Panc1 (cell line): ENCODE measurements at regions not wholly inside any gene's neighbourhood (a gene's known extent, or its start where the extent isn't known, plus 50 kb on each side); places are given as distances from the start of the nearest gene placed in this dataset.

Experiments
- ATAC-seq: fragments of 200-7000 bp; cut with Tn5 transposase; 2 replicates; pipeline ENCODE4 v1.9.1; 2020; ENCODE audit warnings: mild to moderate bottlenecking, moderate library complexity
- BruUV-seq: library from RNA; stranded (reverse); fragments of 400-500 nt; replicated peaks from 2 replicates; lab custom pipeline; 2021; lab: Mats Ljungman, UMichigan
- CTCF ChIA-PET: fragments of 300-600 bp; sonication (Branson Sonifier 250); formaldehyde crosslinking; loops from one replicate; lab custom pipeline; 2022; ENCODE audit warnings: antibody characterized with exemption; lab: Charles Lee
- POLR2A ChIA-PET: fragments of 300-600 bp; sonication (Branson Sonifier 250); formaldehyde crosslinking; loops from one replicate; lab custom pipeline; 2022; ENCODE audit warnings: antibody characterized with exemption; lab: Charles Lee
- DNase-seq: peaks from one replicate; pipeline ENCODE4 v3.0.0-alpha.2; 2010; ENCODE audit warnings: low read depth, low spot score
- H3K27ac ChIP-seq: 2 replicates; pipeline ENCODE4 v1.5.1; 2011; ENCODE audit warnings: mild to moderate bottlenecking, low read length, inconsistent platforms
- H3K27me3 ChIP-seq: fragments of 200-500 bp; sonication (Bioruptor generic); 2 replicates; pipeline ENCODE4 v1.6.0; 2014; ENCODE audit warnings: low read length, inconsistent platforms; ENCODE audit not compliant: control insufficient read depth, insufficient read depth
- H3K36me3 ChIP-seq: fragments of 200-500 bp; sonication (Bioruptor generic); 2 replicates; pipeline ENCODE4 v1.5.1; 2014; ENCODE audit warnings: inconsistent platforms, mild to moderate bottlenecking, low read length, moderate library complexity; ENCODE audit not compliant: control insufficient read depth, insufficient read depth
- H3K4me1 ChIP-seq: 2 replicates; pipeline ENCODE4 v1.5.1; 2011; ENCODE audit warnings: inconsistent platforms, mild to moderate bottlenecking, low read length, moderate library complexity; ENCODE audit not compliant: control insufficient read depth, insufficient read depth
- H3K4me3 ChIP-seq, 2 experiments: 2 replicates each; pipeline ENCODE4 v1.5.1; 2011 to 2012; ENCODE audit warnings: low read depth in 2 of 2, low read length in 2 of 2, mild to moderate bottlenecking in 2 of 2, inconsistent platforms in 1 of 2, moderate library complexity in 1 of 2
- H3K9me3 ChIP-seq: fragments of 200-500 bp; sonication (Bioruptor generic); 2 replicates; pipeline ENCODE4 v1.5.1; 2014; ENCODE audit warnings: low read depth, mild to moderate bottlenecking, inconsistent platforms, low read length, moderate library complexity; ENCODE audit not compliant: control insufficient read depth, insufficient read depth
- POLR2AphosphoS5 ChIP-seq: IDR thresholded peaks from 2 replicates; pipeline ENCODE4 v1.6.1; 2012; ENCODE audit warnings: mild to moderate bottlenecking, low read depth, low read length, moderate library complexity
- SIN3A ChIP-seq: IDR thresholded peaks from 2 replicates; pipeline ENCODE4 v1.6.1; 2012; ENCODE audit warnings: low read depth, mild to moderate bottlenecking, low read length, moderate library complexity, borderline replicate concordance; ENCODE audit not compliant: insufficient read depth
- TCF7L2 ChIP-seq: IDR thresholded peaks from 2 replicates; pipeline ENCODE4 v1.6.1; 2011; ENCODE audit warnings: mild to moderate bottlenecking, low read depth, low read length, inconsistent platforms
- in situ Hi-C: cut with HindIII; loops from 2 replicates; pipeline ENCODE4 v1.10.0; 2016; ENCODE audit warnings: low sequenced_read_pairs, low pct_unique_long_range_greater_than_20kb
- intact Hi-C: fragments of 100-400 bp; cut with micrococcal nuclease; formaldehyde crosslinking; loops from one replicate; pipeline ENCODE4 v1.10.0; 2022; ENCODE audit not compliant: unreplicated experiment
- TF ChIP-seq, protein P1 (sequence below), 2 experiments: IDR thresholded peaks; 2 replicates each; pipeline ENCODE4 v1.6.1; 2011 to 2012; ENCODE audit warnings: low read depth in 2 of 2, control low read depth in 1 of 2, low read length in 1 of 2, mild to moderate bottlenecking in 1 of 2, moderate library complexity in 1 of 2; ENCODE audit not compliant: insufficient read depth in 1 of 2
- TF ChIP-seq, protein P2 (sequence below): fragments of 450-650 bp; IDR thresholded peaks from 2 replicates; pipeline ENCODE4 v1.5.1; 2017; ENCODE audit warnings: mild to moderate bottlenecking

DNA sequence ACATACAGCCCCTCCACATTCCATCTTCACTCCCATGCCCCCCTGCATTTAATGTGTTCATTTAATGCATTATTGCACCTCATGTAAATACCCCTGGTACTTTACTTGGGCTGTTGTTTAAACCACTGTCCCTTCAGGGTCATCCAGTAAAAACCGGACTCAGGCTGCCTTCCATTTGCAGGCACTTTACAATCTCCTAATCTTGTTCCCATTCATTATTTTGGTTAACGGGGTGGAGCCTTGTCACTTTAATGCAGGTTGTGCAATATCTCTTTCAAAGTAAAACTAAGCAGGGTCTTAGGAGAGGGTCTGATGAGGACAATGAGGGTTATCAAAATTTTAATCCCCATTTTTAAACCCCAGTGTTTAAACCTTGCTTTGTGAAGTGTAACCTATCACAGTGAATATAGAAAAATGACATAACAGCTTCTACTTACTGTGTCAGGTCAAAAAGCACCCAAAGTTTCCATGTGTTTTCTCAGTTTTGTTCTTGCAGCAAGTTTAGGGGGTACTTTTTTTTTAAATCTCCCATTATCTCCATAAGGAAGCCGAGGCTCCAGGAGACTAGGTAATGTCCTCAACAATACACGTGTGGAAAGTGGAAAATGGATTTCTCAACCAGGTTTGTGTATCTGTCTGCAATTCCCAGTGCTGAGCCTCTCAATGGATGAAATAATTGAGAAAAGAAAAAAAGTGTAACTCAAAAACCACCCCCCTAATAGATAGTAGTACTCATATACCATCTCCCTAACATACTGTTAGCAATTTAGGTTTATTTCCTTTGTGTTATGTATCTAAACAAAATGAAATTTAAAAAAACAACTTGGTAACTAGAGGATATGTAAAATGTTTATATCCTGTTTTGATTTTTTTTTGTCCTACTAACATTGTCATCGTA, 54.2 kb upstream of the SPRY4 start:
- Histone ChIP-seq H3K27ac (no peak overlapping the region), H3K36me3 (no peaks in the 10 kb centered on the region), H3K4me3 (no peak overlapping the region), H3K9me3 (no peaks in the 10 kb centered on the region), H3K27me3 (no peaks in the 10 kb centered on the region), H3K4me1 (no peaks in the 10 kb centered on the region)
- no TSS peak for BruUV-seq
- intact Hi-C loops (no loop called here), in situ Hi-C loops (no loop called here)
- TF ChIP-seq SIN3A (no peak), TCF7L2 (no peak), POLR2AphosphoS5 (no peak)
- TF ChIP-seq, protein P1, sequence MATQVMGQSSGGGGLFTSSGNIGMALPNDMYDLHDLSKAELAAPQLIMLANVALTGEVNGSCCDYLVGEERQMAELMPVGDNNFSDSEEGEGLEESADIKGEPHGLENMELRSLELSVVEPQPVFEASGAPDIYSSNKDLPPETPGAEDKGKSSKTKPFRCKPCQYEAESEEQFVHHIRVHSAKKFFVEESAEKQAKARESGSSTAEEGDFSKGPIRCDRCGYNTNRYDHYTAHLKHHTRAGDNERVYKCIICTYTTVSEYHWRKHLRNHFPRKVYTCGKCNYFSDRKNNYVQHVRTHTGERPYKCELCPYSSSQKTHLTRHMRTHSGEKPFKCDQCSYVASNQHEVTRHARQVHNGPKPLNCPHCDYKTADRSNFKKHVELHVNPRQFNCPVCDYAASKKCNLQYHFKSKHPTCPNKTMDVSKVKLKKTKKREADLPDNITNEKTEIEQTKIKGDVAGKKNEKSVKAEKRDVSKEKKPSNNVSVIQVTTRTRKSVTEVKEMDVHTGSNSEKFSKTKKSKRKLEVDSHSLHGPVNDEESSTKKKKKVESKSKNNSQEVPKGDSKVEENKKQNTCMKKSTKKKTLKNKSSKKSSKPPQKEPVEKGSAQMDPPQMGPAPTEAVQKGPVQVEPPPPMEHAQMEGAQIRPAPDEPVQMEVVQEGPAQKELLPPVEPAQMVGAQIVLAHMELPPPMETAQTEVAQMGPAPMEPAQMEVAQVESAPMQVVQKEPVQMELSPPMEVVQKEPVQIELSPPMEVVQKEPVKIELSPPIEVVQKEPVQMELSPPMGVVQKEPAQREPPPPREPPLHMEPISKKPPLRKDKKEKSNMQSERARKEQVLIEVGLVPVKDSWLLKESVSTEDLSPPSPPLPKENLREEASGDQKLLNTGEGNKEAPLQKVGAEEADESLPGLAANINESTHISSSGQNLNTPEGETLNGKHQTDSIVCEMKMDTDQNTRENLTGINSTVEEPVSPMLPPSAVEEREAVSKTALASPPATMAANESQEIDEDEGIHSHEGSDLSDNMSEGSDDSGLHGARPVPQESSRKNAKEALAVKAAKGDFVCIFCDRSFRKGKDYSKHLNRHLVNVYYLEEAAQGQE (IDR thresholded peaks at IDR 0.05; ENCODE audit: insufficient read depth in 1 of 2, low read depth in 2 of 2, low read length in 1 of 2) = no peak
- TF ChIP-seq, protein P2, sequence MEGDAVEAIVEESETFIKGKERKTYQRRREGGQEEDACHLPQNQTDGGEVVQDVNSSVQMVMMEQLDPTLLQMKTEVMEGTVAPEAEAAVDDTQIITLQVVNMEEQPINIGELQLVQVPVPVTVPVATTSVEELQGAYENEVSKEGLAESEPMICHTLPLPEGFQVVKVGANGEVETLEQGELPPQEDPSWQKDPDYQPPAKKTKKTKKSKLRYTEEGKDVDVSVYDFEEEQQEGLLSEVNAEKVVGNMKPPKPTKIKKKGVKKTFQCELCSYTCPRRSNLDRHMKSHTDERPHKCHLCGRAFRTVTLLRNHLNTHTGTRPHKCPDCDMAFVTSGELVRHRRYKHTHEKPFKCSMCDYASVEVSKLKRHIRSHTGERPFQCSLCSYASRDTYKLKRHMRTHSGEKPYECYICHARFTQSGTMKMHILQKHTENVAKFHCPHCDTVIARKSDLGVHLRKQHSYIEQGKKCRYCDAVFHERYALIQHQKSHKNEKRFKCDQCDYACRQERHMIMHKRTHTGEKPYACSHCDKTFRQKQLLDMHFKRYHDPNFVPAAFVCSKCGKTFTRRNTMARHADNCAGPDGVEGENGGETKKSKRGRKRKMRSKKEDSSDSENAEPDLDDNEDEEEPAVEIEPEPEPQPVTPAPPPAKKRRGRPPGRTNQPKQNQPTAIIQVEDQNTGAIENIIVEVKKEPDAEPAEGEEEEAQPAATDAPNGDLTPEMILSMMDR = no peak
- no peak for ATAC-seq
- ChIA-PET CTCF (no interaction called here), POLR2A (interaction anchor here (0.6 kb wide), 1 partner anchor 47 kb away, joined by 3 read pairs; no protein-coding TSS in a partner anchor)
- no peak for DNase-seq

DNA sequence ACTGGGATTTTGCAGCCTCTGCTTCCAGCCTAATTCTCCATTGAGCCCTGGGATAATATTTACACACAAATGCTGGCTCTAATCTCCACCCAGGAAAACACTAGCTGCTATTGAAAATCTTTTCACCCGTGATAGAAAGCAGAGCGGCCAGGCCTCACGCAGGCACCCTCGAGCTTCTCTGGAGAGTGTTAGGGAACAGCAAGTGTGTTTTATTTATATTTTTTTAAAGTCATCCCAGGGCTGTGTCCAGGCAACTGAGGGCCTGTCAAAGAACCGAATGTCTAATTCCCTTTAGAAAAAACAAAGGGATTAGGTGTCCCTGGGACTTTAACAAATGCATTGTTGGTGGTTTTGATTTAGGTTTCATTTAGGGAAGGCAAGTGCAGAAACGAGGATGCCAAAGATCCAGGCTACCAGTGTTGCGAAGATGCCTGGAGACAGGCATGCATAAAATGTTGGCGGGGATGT, 51.2 kb upstream of the SPRY4 start:
- CTCF ChIA-PET = no interaction called here
- in situ Hi-C loops = no loop called here
- ATAC-seq (no peak), DNase-seq (no peak)
- no peak for TF ChIP-seq SIN3A
- TF ChIP-seq, protein P1 (IDR thresholded peaks at IDR 0.05; ENCODE audit: insufficient read depth in 1 of 2, low read depth in 2 of 2, low read length in 1 of 2) = no peak
- TF ChIP-seq POLR2AphosphoS5 = no peak
- TF ChIP-seq TCF7L2 = no peak
- TF ChIP-seq, protein P2 = no peak
- no TSS peak for BruUV-seq
- no peaks in the 10 kb centered on the region for H3K27me3 ChIP-seq
- H3K9me3 ChIP-seq = no peaks in the 10 kb centered on the region
- H3K4me3 ChIP-seq = no peak overlapping the region
- no peaks in the 10 kb centered on the region for H3K36me3 ChIP-seq
- no peak overlapping the region for H3K27ac ChIP-seq
- H3K4me1 ChIP-seq = no peaks in the 10 kb centered on the region
- POLR2A ChIA-PET = no interaction called here
- intact Hi-C loops = no loop called here
